Stomach (tissue), 8 donors: ENCODE measurements at regions not wholly inside any gene's neighbourhood (a gene's known extent, or its start where the extent isn't known, plus 50 kb on each side); places are given as distances from the start of the nearest gene placed in this dataset.

ENCODE experiments used
- DNase-seq, 2 donors: peaks; one replicate each; pipeline versions ENCODE4 v3.0.0 to v3.0.0-alpha.2; 2013 to 2019
- H3K27ac ChIP-seq, 5 donors: fragments of 200-600 bp in 4 of 5; sonication (generic) in 4 of 5; one replicate each; pipeline ENCODE4 v1.5.1; 2013 to 2019; ENCODE audit warnings: mild to moderate bottlenecking in 1 of 5, moderate library complexity in 1 of 5
- H3K27me3 ChIP-seq, 3 donors: fragments of 200-600 bp; sonication (generic); one replicate each; pipeline ENCODE4 v1.5.1; 2017 to 2019; ENCODE audit warnings: mixed run types in 1 of 3
- H3K36me3 ChIP-seq, 4 donors: fragments of 200-600 bp; sonication (generic); 1 replicate in 3 of 4; 2 replicates in 1 of 4; pipeline ENCODE4 v1.5.1; 2016 to 2019
- H3K4me1 ChIP-seq, 4 donors: fragments of 200-600 bp; sonication (generic); one replicate each; pipeline ENCODE4 v1.5.1; 2016 to 2019
- H3K4me3 ChIP-seq, 4 donors: fragments of 200-600 bp; sonication (generic) in 3 of 4; one replicate each; pipeline ENCODE4 v1.5.1; 2016 to 2019; ENCODE audit warnings: mild to moderate bottlenecking in 1 of 4
- H3K9me3 ChIP-seq, 4 donors: fragments of 200-600 bp; sonication (generic); one replicate each; pipeline ENCODE4 v1.5.1; 2016 to 2019
- EP300 ChIP-seq: sonication (generic); formaldehyde crosslinking; IDR thresholded peaks from one replicate; pipeline ENCODE4 v1.6.1; 2017; ENCODE audit warnings: antibody characterized with exemption
- POLR2A ChIP-seq, 4 donors: fragments of 450-650 bp; IDR thresholded peaks; one replicate each; pipeline ENCODE4 v1.6.1; 2016; ENCODE audit warnings: antibody characterized with exemption in 4 of 4, control low read depth in 2 of 4, mild to moderate bottlenecking in 1 of 4, moderate library complexity in 1 of 4
- POLR2AphosphoS5 ChIP-seq, 3 donors: sonication (generic); formaldehyde crosslinking; IDR thresholded peaks; one replicate each; pipeline ENCODE4 v1.6.1; 2016; ENCODE audit warnings: antibody characterized with exemption in 3 of 3
- WGBS, 5 donors: extraction: QIAGEN DNeasy Blood & Tissue Kit in 3 of 5; methylation state at CpG; one replicate each; pipeline versions ENCODE4 v1.1.5 to v1.1.7; 2013 to 2018; 5-methylcytosine and 5-hydroxymethylcytosine counted together
- intact Hi-C: fragments of 100-400 bp; cut with DNase I; formaldehyde crosslinking; loops from one replicate; pipeline ENCODE4 v1.15.1; 2023; ENCODE audit warnings: low total_unique reads
- TF ChIP-seq, protein P1 (sequence below), 7 experiments: fragments of 450-650 bp in 4 of 7; fragments of 200-600 bp in 3 of 7; sonication (generic) in 3 of 7; IDR thresholded peaks; one replicate each; pipeline ENCODE4 v1.5.1; 2016 to 2019; ENCODE audit warnings: antibody characterized with exemption in 7 of 7, control low read depth in 2 of 7, mild to moderate bottlenecking in 1 of 7
- donor health status: healthy with polysubstance abuse.
- donor health status: Bipolar disorder and iron deficiency.
- donor health status: healthy.

DNA sequence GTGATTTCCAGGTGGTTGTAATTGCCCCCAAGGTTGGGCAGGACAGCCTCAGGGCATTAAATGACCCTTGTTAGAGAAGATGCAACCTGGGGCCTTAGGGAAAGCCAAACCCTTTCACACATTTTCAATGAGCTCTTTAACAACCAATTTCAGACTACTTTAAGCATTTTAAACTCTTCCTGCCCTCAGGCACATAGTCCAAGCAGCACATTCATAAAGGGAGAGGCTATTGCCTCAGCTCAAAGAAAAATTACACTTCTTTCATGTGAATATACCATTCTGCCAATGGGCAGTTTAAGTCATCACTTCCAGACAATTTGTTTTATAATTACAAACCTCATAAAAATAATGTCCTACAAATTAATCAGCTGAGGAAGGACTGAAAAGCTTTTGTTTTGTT lies 544.5 kb downstream of the NPIPA7 start:
- no peak for DNase-seq
- Histone ChIP-seq H3K4me1 (no peaks in the 10 kb centered on the region), H3K27ac (no peak overlapping the region), H3K36me3 (no peaks in the 10 kb centered on the region), H3K4me3 (no peak overlapping the region), H3K9me3 (peaks cover 0 to 10% (median 3%) of the 10 kb centered on the region in 4 donors), H3K27me3 (peaks cover 0 to 7% (median 1%) of the 10 kb centered on the region in 3 donors)
- TF ChIP-seq EP300 (no peak), POLR2AphosphoS5 (IDR thresholded peaks at IDR 0.05) (no peak), POLR2A (IDR thresholded peaks at IDR 0.05) (no peak)
- TF ChIP-seq, protein P1, sequence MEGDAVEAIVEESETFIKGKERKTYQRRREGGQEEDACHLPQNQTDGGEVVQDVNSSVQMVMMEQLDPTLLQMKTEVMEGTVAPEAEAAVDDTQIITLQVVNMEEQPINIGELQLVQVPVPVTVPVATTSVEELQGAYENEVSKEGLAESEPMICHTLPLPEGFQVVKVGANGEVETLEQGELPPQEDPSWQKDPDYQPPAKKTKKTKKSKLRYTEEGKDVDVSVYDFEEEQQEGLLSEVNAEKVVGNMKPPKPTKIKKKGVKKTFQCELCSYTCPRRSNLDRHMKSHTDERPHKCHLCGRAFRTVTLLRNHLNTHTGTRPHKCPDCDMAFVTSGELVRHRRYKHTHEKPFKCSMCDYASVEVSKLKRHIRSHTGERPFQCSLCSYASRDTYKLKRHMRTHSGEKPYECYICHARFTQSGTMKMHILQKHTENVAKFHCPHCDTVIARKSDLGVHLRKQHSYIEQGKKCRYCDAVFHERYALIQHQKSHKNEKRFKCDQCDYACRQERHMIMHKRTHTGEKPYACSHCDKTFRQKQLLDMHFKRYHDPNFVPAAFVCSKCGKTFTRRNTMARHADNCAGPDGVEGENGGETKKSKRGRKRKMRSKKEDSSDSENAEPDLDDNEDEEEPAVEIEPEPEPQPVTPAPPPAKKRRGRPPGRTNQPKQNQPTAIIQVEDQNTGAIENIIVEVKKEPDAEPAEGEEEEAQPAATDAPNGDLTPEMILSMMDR (IDR thresholded peaks at IDR 0.05), result no peak
- intact Hi-C loops, result no loop called here

GRCh38 chr16:16924613-16925012 lies 545.7 kb downstream of the NPIPA7 start:
- WGBS, 5 donors, result 37 to 47% (median 40%) methylated on average over 4 of the region's 4 CpGs
- H3K27ac ChIP-seq, result no peak overlapping the region
- intact Hi-C loops, result no loop called here

GRCh38 chr16:16925432-16925831 lies 545.3 kb downstream of the XYLT1 start:
- no peak overlapping the region for H3K27ac ChIP-seq
- no peaks in the 10 kb centered on the region for H3K27me3 ChIP-seq
- H3K36me3 ChIP-seq, result no peaks in the 10 kb centered on the region
- no peak for DNase-seq
- 90 to 94% (median 91%) methylated on average over 2 of the region's 2 CpGs for WGBS, 5 donors
- H3K9me3 ChIP-seq, result peaks cover 0 to 10% (median 3%) of the 10 kb centered on the region in 4 donors
- H3K4me3 ChIP-seq, result no peak overlapping the region
- TF ChIP-seq, protein P1 (IDR thresholded peaks at IDR 0.05), result no peak
- TF ChIP-seq POLR2A (IDR thresholded peaks at IDR 0.05) (no peak), POLR2AphosphoS5 (IDR thresholded peaks at IDR 0.05) (no peak), EP300 (no peak)
- intact Hi-C loops, result no loop called here
- H3K4me1 ChIP-seq, result no peaks in the 10 kb centered on the region

More at GRCh38 chr16:16924613-16925012, 545.7 kb downstream of the NPIPA7 start:
- no peaks in the 10 kb centered on the region for H3K27me3 ChIP-seq
- H3K4me1 ChIP-seq, result no peaks in the 10 kb centered on the region
- no peak for DNase-seq
- H3K36me3 ChIP-seq, result no peaks in the 10 kb centered on the region
- peaks cover 0 to 10% (median 3%) of the 10 kb centered on the region in 4 donors for H3K9me3 ChIP-seq
- TF ChIP-seq POLR2A (IDR thresholded peaks at IDR 0.05), result no peak
- TF ChIP-seq, protein P1 (IDR thresholded peaks at IDR 0.05), result no peak
- TF ChIP-seq POLR2AphosphoS5 (IDR thresholded peaks at IDR 0.05), result no peak
- TF ChIP-seq EP300, result no peak
- no peak overlapping the region for H3K4me3 ChIP-seq

DNA sequence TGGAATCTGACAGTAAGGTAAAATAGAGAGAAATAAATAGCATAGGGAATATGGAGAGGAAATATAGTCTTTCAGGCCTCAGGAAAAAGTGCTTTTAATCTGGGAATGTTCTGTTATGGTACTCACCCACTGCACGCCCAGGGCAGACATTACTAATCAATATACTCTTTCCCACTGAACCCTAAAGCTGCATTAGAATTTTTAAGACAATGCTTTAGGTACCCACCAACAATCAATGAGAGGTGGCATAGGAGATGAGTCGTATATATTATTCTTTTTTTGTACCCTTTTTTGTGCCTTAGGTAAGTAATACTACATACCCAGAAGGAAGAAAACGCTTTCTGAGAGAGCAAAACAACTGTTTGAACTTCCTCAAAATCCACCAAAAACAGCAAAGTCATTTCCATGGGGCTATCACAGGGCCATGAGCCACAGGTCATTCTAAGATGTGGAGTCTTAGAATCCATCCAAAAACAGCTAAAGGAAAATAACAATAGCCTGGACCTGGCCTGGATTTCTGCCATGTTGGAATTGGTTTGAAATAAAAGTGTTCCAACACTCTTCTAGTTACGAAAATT lies 542.1 kb downstream of the XYLT1 start:
- WGBS, 5 donors, result 68 to 78% (median 72%) methylated on average over 4 of the region's 4 CpGs
- H3K9me3 ChIP-seq, result peaks cover 0 to 10% (median 3%) of the 10 kb centered on the region in 4 donors
- intact Hi-C loops, result no loop called here
- no peak for TF ChIP-seq EP300
- no peak for TF ChIP-seq POLR2A (IDR thresholded peaks at IDR 0.05)
- TF ChIP-seq POLR2AphosphoS5 (IDR thresholded peaks at IDR 0.05), result no peak
- TF ChIP-seq, protein P1 (IDR thresholded peaks at IDR 0.05), result no peak
- H3K4me3 ChIP-seq, result no peak overlapping the region
- DNase-seq, result no peak
- no peaks in the 10 kb centered on the region for H3K36me3 ChIP-seq
- no peaks in the 10 kb centered on the region for H3K27me3 ChIP-seq
- H3K4me1 ChIP-seq, result no peaks in the 10 kb centered on the region
- H3K27ac ChIP-seq, result no peak overlapping the region
